HG02970 (cell line): ENCODE measurements at regions not wholly inside any gene's neighbourhood (a gene's known extent, or its start where the extent isn't known, plus 50 kb on each side); places are given as distances from the start of the nearest gene placed in this dataset.

Source experiments
- ATAC-seq: cut with Tn5 transposase; IDR thresholded peaks from one replicate; pipeline ENCODE4 v1.9.1; 2021; ENCODE audit warnings: mild to moderate bottlenecking, moderate library complexity, moderate number of reproducible peaks; ENCODE audit not compliant: unreplicated experiment, low FRiP score

- no peak for ATAC-seq
Observed at GRCh38 chr17:34177642-34178041, 77.4 kb upstream of the CCL2 start.

DNA sequence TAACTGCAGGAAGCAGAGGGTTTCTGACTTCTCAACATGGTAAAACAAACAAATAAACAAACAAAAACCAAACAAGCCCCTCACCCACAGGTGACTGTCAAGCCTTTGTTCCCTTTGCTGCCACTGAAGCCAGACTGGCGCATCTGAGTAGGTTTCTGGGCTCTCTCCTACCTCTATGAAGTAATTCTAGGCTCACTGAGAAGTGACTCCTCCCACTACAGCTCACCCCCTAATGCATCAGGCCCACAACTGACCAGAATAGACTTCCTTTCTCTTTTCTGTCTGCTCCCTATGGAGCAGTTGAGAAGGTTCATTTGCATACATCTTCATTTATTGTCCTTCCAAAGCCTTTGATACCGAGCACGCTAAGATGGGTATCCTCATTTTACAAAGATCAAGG lies 77.0 kb upstream of the CCL2 start:
- no peak for ATAC-seq

DNA sequence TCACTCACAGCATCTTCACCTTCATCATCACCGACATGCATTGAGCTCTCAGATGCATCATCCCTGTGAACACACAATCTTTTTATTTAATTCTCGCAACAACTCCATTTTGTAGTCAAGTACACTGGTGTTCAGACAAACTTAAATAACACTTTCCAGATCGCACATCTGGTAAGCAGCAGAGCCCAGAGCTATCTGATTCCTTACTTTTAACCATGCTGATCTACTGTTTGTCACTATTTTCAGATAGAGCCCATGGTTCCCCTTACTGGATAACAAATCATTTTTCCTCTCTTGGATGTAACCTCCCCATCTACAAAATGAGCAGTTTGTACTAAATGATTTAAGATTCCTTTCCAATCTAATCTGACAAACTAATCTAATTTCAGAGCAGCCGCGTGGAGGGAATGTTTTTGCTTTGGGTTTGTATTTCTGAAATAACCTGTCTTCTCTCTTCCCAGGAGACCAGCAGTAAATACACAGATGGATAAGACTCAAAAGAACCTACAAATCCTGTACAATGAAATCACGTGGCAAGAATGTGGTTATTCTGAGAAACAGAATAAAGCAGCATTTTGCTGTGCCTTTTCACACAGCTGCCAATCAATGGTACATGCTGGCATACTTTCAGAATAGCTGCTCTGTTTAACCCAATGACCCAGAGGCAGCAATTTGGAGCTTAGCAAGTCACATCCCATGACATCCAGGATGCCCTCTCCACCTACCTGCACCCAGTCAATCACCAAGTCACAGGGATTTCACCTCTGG lies 72.9 kb upstream of the CCL2 start:
- no peak for ATAC-seq

GRCh38 chr17:34195987-34196386 lies 59.1 kb upstream of the CCL2 start:
- no peak for ATAC-seq

DNA sequence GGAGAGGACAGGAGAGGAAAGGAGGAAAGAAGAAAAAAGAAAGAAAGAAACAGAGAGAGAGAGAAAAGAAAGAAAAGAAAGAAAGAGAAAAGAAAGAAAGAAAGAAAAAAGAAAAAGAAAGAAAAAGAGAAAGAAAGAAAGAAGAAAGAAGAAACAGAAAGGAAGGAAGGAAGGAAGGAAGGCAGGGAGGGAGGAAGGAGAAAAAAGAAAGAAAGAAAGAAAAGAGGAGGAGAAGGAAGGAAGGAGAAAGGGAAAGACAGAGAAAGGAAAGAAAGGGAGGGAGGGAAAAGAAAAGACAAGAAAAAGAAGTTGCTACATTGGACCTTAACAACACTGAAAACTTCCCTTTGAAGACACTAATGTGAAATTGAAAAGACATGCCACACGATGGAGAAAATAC lies 56.6 kb upstream of the CCL2 start:
- ATAC-seq = no peak

- ATAC-seq = no peak
Observed at GRCh38 chr17:34199454-34199853, 55.6 kb upstream of the CCL2 start.

GRCh38 chr17:34199932-34200534 lies 55.1 kb upstream of the CCL2 start:
- no peak for ATAC-seq

GRCh38 chr17:34201225-34201624 lies 53.9 kb upstream of the CCL2 start:
- no peak for ATAC-seq

DNA sequence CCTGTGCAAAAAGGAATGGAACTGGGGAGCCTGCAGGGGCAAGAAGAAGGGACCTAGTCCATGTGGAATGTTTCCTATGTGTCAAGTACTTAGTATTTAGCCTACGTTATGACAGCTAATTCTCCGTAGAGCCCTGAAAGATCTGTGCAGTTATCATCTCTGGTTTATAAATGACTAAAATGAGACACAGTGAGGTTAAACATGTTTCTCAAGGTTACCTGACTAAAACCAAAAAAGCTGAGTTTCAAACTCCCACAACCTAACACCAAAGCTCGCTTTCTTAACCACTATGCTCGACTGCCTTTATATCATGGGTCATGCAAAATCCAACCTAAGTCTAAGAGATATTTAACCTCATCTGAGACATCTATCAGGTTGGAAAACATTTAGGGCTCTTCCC lies 53.3 kb upstream of the CCL2 start:
- ATAC-seq = no peak

DNA sequence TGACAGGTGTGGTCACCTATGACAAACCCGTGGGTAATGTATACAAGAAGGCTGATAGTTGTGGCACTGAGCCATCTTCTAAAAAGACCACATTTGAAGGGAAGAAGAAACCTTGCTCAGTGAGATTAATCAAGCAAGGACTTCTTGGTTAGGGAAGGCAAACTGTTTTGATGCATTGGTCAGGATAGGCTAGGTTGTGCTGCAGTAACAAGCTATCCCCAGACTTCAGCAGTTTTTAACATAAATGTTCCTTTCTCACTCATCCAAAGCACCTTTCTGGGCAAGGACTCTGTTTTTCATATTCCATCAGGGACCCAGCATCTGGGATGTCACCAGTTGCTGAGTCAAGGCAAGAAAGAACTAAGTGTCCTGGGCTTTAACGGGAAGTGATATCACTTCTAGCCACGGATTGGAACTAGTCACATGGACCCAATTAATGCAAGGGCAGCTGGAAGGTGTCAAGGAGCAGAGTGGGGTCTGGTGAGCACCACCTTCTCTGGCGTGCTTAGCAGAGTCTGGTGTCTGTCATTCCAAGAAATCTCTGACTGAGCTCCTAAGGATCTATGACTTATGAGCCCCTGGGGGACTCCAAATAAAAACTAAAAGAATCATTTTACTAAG lies 52.0 kb upstream of the CCL2 start:
- no peak for ATAC-seq

DNA sequence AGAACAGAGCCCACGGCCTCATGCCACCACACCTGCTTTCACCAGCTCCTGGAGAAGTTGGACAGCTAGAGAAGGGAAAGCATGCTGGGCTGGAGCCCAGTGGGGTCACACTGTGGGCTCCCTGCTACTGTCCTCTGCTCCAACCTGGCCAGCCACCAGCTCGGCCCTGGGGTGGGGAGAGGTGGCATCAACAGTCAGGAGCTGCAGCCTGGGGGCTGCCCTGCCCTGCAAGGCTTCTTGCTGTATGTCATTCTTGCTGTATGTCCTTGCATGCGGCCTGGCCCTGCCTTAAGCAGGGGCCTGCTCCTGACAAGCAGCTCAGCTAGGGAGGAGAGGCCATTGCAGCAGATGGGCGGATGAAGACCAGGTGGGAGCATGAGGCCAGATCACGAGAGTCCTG lies 50.7 kb upstream of the CCL2 start:
- no peak for ATAC-seq
